ENCODE measurements at regions not wholly inside any gene's neighbourhood (a gene's known extent, or its start where the extent isn't known, plus 50 kb on each side); places are given as distances from the start of the nearest gene placed in this dataset.

DNA sequence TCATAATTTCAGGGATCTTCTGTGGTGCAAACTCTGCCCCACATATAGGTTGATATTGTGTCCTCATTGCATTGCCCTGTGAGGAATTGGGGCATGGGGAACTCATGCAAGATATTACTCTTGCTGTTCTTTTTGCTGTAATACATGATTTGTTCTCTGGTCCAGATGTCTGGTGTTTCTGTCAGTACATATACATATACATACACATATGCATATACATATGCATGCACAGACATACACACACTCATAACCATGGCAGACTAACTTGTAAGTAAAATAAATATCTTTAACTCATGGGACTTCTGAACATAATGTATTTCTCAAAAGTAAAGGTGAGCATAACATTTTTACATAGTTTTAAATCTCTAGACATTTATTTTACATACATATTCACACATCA is 438.3 kb downstream of the CD109 start:
- H2AFZ ChIP-seq (ENCODE audit: low read depth, low read length): no peak overlapping the region
- H3K4me2 ChIP-seq (ENCODE audit: low read length): no peak overlapping the region
- no peaks in the 10 kb centered on the region for H3K9me3 ChIP-seq (ENCODE audit: low read length)
- no peak overlapping the region for H3K4me3 ChIP-seq (ENCODE audit: low read length)
- no peak for TF ChIP-seq EP300 (conservative IDR thresholded peaks at IDR 0.05; ENCODE audit: poor library complexity, severe bottlenecking)
- no peak for TF ChIP-seq TAF1 (IDR thresholded peaks at IDR 0.05; ENCODE audit: low read depth)
- TF ChIP-seq RAD21 (conservative IDR thresholded peaks at IDR 0.05): no peak
- TF ChIP-seq EZH2 (IDR thresholded peaks at IDR 0.05; ENCODE audit: borderline replicate concordance, insufficient read depth, low read length, poor library complexity, severe bottlenecking): no peak
- TF ChIP-seq POLR2AphosphoS5 (IDR thresholded peaks at IDR 0.05): no peak
- no peak for TF ChIP-seq SMC3 (conservative IDR thresholded peaks at IDR 0.05; ENCODE audit: poor library complexity)
- TF ChIP-seq, protein P1, sequence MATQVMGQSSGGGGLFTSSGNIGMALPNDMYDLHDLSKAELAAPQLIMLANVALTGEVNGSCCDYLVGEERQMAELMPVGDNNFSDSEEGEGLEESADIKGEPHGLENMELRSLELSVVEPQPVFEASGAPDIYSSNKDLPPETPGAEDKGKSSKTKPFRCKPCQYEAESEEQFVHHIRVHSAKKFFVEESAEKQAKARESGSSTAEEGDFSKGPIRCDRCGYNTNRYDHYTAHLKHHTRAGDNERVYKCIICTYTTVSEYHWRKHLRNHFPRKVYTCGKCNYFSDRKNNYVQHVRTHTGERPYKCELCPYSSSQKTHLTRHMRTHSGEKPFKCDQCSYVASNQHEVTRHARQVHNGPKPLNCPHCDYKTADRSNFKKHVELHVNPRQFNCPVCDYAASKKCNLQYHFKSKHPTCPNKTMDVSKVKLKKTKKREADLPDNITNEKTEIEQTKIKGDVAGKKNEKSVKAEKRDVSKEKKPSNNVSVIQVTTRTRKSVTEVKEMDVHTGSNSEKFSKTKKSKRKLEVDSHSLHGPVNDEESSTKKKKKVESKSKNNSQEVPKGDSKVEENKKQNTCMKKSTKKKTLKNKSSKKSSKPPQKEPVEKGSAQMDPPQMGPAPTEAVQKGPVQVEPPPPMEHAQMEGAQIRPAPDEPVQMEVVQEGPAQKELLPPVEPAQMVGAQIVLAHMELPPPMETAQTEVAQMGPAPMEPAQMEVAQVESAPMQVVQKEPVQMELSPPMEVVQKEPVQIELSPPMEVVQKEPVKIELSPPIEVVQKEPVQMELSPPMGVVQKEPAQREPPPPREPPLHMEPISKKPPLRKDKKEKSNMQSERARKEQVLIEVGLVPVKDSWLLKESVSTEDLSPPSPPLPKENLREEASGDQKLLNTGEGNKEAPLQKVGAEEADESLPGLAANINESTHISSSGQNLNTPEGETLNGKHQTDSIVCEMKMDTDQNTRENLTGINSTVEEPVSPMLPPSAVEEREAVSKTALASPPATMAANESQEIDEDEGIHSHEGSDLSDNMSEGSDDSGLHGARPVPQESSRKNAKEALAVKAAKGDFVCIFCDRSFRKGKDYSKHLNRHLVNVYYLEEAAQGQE (IDR thresholded peaks at IDR 0.05; ENCODE audit: borderline replicate concordance): no peak
- TF ChIP-seq, protein P2, sequence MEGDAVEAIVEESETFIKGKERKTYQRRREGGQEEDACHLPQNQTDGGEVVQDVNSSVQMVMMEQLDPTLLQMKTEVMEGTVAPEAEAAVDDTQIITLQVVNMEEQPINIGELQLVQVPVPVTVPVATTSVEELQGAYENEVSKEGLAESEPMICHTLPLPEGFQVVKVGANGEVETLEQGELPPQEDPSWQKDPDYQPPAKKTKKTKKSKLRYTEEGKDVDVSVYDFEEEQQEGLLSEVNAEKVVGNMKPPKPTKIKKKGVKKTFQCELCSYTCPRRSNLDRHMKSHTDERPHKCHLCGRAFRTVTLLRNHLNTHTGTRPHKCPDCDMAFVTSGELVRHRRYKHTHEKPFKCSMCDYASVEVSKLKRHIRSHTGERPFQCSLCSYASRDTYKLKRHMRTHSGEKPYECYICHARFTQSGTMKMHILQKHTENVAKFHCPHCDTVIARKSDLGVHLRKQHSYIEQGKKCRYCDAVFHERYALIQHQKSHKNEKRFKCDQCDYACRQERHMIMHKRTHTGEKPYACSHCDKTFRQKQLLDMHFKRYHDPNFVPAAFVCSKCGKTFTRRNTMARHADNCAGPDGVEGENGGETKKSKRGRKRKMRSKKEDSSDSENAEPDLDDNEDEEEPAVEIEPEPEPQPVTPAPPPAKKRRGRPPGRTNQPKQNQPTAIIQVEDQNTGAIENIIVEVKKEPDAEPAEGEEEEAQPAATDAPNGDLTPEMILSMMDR (IDR thresholded peaks at IDR 0.05; ENCODE audit: poor library complexity, severe bottlenecking): no peak
- no peak for TF ChIP-seq MXI1 (conservative IDR thresholded peaks at IDR 0.05; ENCODE audit: poor library complexity, severe bottlenecking)
- H3K9ac ChIP-seq (ENCODE audit: low read length): no peak overlapping the region
- no peaks in the 10 kb centered on the region for H4K20me1 ChIP-seq (ENCODE audit: insufficient read depth)
- no peaks in the 10 kb centered on the region for H3K36me3 ChIP-seq (ENCODE audit: insufficient read depth, low read length)
- H3K79me2 ChIP-seq (replicated peaks; ENCODE audit: insufficient read depth, low read length): no peaks in the 10 kb centered on the region
- no peaks in the 10 kb centered on the region for H3F3A ChIP-seq (ENCODE audit: insufficient read depth, low read length, poor library complexity, severe bottlenecking)
- H3K27me3 ChIP-seq (ENCODE audit: insufficient read depth, low read depth, low read length): no peaks in the 10 kb centered on the region
- H3K27ac ChIP-seq (ENCODE audit: low read length): no peak overlapping the region
- H3K9me2 ChIP-seq (ENCODE audit: insufficient read depth, low read length): no peaks in the 10 kb centered on the region

DNA sequence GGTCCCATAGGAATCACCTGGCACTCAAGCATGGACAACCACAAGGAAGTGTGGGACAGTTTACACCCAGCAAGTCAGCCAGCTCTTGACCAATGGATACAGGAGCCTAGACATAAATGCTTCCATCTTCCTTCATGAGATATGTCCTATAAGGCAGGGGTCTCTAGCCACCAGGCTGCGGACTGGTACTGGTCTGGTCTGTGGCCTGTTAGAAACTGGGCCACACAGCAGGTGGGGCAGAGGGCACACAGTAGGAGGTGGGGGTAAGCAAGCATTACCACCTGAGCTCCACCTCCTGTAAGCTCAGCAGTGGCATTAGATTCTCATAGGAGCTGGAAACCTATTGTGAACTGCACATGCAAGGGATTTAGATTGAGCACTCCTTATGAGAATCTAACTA is 437.1 kb downstream of the CD109 start:
- Histone ChIP-seq H3K4me2 (ENCODE audit: low read length) (no peak overlapping the region), H3K36me3 (ENCODE audit: insufficient read depth, low read length) (no peaks in the 10 kb centered on the region), H3K4me3 (ENCODE audit: low read length) (no peak overlapping the region), H3K9ac (ENCODE audit: low read length) (no peak overlapping the region), H3K27ac (ENCODE audit: low read length) (no peak overlapping the region), H3K79me2 (replicated peaks; ENCODE audit: insufficient read depth, low read length) (no peaks in the 10 kb centered on the region), H3F3A (ENCODE audit: insufficient read depth, low read length, poor library complexity, severe bottlenecking) (no peaks in the 10 kb centered on the region), H3K27me3 (ENCODE audit: insufficient read depth, low read depth, low read length) (no peaks in the 10 kb centered on the region), H2AFZ (ENCODE audit: low read depth, low read length) (no peak overlapping the region), H3K9me3 (ENCODE audit: low read length) (no peaks in the 10 kb centered on the region), H3K9me2 (ENCODE audit: insufficient read depth, low read length) (no peaks in the 10 kb centered on the region), H4K20me1 (ENCODE audit: insufficient read depth) (no peaks in the 10 kb centered on the region)
- TF ChIP-seq, protein P2 (IDR thresholded peaks at IDR 0.05; ENCODE audit: poor library complexity, severe bottlenecking): no peak
- TF ChIP-seq POLR2AphosphoS5 (IDR thresholded peaks at IDR 0.05) (no peak), RAD21 (conservative IDR thresholded peaks at IDR 0.05) (no peak), EZH2 (IDR thresholded peaks at IDR 0.05; ENCODE audit: borderline replicate concordance, insufficient read depth, low read length, poor library complexity, severe bottlenecking) (no peak), EP300 (conservative IDR thresholded peaks at IDR 0.05; ENCODE audit: poor library complexity, severe bottlenecking) (no peak), MXI1 (conservative IDR thresholded peaks at IDR 0.05; ENCODE audit: poor library complexity, severe bottlenecking) (no peak), TAF1 (IDR thresholded peaks at IDR 0.05; ENCODE audit: low read depth) (no peak), SMC3 (conservative IDR thresholded peaks at IDR 0.05; ENCODE audit: poor library complexity) (no peak)
- TF ChIP-seq, protein P1 (IDR thresholded peaks at IDR 0.05; ENCODE audit: borderline replicate concordance): no peak

Measured in neural cell (in vitro differentiated cells).